ENCODE measurements at regions not wholly inside any gene's neighbourhood (a gene's known extent, or its start where the extent isn't known, plus 50 kb on each side); places are given as distances from the start of the nearest gene placed in this dataset.

DNA sequence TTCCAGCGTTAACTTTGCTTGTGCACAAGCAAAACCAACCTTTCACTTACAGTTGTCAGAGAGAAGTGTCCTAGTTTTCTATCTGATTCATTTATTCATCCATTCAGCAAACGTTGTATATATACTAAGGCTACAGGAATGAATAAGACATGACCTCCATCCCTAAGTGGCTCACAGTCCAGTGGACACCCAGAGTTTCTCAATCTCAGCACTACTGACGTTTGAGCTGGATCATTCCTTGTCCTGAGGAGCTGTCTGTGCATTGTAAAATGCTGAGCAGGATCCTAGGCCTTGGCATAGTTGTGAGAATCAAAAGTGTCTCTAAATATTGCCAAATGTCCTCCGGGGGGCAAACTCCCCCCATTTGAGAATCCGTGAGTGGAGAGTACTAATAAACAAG is 166.7 kb upstream of the PRKCQ start:
- H3K27ac ChIP-seq (ENCODE audit: insufficient read depth, low read depth, low read length), result no peak overlapping the region

More for the DNA sequence above, 166.7 kb upstream of the PRKCQ start:
- no peaks in the 10 kb centered on the region for H3K27me3 ChIP-seq (ENCODE audit: control insufficient read depth in 2 of 2, insufficient read depth in 2 of 2, low read length in 2 of 2)
- H3K79me2 ChIP-seq (ENCODE audit: control insufficient read depth, insufficient read depth, low read length), result no peaks in the 10 kb centered on the region
- no peaks in the 10 kb centered on the region for H4K20me1 ChIP-seq (replicated peaks; ENCODE audit: control insufficient read depth, extremely low read depth, insufficient read depth, low read length)
- H3K9ac ChIP-seq (replicated peaks; ENCODE audit: extremely low read depth, insufficient read depth, low read length), result no peak overlapping the region
- CTCF ChIA-PET, result no interaction called here
- intact Hi-C loops (cut with micrococcal nuclease), result no loop called here
- peaks cover 25% of the 10 kb centered on the region for H3K4me1 ChIP-seq (ENCODE audit: control insufficient read depth, extremely low read depth, insufficient read depth, low read length)
- no peak for DNase-seq (ENCODE audit: low read depth, low spot score)
- TF ChIP-seq EZH2 (IDR thresholded peaks at IDR 0.05; ENCODE audit: borderline replicate concordance, low read depth, low read length, severe bottlenecking), result no peak
- TF ChIP-seq POLR2AphosphoS5 (IDR thresholded peaks at IDR 0.05; ENCODE audit: insufficient read depth, low read depth, low read length), result no peak
- no peak for TF ChIP-seq GATA2 (IDR thresholded peaks at IDR 0.05; ENCODE audit: insufficient read depth, insufficient read length, low read depth, low read length)
- TF ChIP-seq MYC (IDR thresholded peaks at IDR 0.05; ENCODE audit: low read depth, low read length), result no peak
- TF ChIP-seq MAX (IDR thresholded peaks at IDR 0.05; ENCODE audit: insufficient read depth, insufficient read length), result no peak
- TF ChIP-seq POLR2A (IDR thresholded peaks at IDR 0.05; ENCODE audit: low read depth, low read length), result no peak
- no peak for TF ChIP-seq JUN (IDR thresholded peaks at IDR 0.05; ENCODE audit: borderline replicate concordance, insufficient read depth, insufficient read length, low read depth)
- TF ChIP-seq, protein P1, sequence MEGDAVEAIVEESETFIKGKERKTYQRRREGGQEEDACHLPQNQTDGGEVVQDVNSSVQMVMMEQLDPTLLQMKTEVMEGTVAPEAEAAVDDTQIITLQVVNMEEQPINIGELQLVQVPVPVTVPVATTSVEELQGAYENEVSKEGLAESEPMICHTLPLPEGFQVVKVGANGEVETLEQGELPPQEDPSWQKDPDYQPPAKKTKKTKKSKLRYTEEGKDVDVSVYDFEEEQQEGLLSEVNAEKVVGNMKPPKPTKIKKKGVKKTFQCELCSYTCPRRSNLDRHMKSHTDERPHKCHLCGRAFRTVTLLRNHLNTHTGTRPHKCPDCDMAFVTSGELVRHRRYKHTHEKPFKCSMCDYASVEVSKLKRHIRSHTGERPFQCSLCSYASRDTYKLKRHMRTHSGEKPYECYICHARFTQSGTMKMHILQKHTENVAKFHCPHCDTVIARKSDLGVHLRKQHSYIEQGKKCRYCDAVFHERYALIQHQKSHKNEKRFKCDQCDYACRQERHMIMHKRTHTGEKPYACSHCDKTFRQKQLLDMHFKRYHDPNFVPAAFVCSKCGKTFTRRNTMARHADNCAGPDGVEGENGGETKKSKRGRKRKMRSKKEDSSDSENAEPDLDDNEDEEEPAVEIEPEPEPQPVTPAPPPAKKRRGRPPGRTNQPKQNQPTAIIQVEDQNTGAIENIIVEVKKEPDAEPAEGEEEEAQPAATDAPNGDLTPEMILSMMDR (IDR thresholded peaks at IDR 0.05; ENCODE audit: extremely low read depth in 1 of 2, insufficient read depth in 1 of 2, low read depth in 1 of 2, low read length in 2 of 2), result no peak
- TF ChIP-seq FOS (IDR thresholded peaks at IDR 0.05; ENCODE audit: borderline replicate concordance, insufficient read depth, low read length), result no peak
- H3K4me2 ChIP-seq (ENCODE audit: insufficient read depth, low read length), result no peak overlapping the region
- H2AFZ ChIP-seq (ENCODE audit: low read depth, low read length), result no peak overlapping the region
- H3K36me3 ChIP-seq (ENCODE audit: control insufficient read depth in 2 of 2, extremely low read depth in 1 of 2, insufficient read depth in 2 of 2, low read length in 2 of 2), result no peaks in the 10 kb centered on the region
- H3K4me3 ChIP-seq (replicated peaks in 1 of 3; ENCODE audit: insufficient read depth in 1 of 3, low read depth in 1 of 3, low read length in 3 of 3), result no peak overlapping the region
- dilution Hi-C loops (cut with MboI; ENCODE audit: extremely low pct_ligation_motif_present, low sequenced_read_pairs), result no loop called here
- H3K9me3 ChIP-seq (replicated peaks; ENCODE audit: control insufficient read depth, insufficient read depth, low read length), result no peaks in the 10 kb centered on the region
- FAIRE-seq, result no peak
- H3K9me1 ChIP-seq (replicated peaks; ENCODE audit: control insufficient read depth, extremely low read depth, insufficient read depth, low read length), result no peaks in the 10 kb centered on the region
- POLR2A ChIA-PET, result no interaction called here
- BruUV-seq (replicated peaks), result no TSS peak
